Hematopoietic multipotent progenitor cell treated with erythropoietin and hydrocortisone succinate and interleukin-3 and kit ligand, for 15 days (in vitro differentiated cells): ENCODE measurements at regions not wholly inside any gene's neighbourhood (a gene's known extent, or its start where the extent isn't known, plus 50 kb on each side); places are given as distances from the start of the nearest gene placed in this dataset.

ENCODE experiments used
- DNase-seq: peaks from one replicate; pipeline ENCODE4 v3.0.0-alpha.2; 2015; ENCODE audit warnings: low spot score

DNA sequence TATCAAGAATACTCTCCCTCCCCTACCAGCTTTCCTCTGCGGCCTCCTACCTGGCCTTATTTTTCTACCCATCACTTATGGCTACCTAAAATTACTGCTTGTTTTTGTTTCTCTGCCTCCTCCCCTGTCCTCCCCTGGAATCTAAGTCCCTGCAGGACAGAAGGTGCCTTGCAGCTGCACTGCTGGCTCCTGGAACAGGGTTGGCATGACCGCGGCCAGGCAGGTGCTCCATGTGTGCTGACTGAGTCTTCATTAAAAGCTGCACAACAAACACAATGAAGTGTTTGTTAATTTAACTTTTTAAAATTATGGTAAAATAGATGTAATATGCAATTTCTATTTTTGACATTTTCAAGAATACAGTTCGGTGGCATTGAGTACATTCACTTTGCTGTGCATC, 171.9 kb upstream of the FHL2 start:
- no peak for DNase-seq

GRCh38 chr2:105570326-105570725, 171.5 kb upstream of the FHL2 start:
- no peak for DNase-seq

DNA sequence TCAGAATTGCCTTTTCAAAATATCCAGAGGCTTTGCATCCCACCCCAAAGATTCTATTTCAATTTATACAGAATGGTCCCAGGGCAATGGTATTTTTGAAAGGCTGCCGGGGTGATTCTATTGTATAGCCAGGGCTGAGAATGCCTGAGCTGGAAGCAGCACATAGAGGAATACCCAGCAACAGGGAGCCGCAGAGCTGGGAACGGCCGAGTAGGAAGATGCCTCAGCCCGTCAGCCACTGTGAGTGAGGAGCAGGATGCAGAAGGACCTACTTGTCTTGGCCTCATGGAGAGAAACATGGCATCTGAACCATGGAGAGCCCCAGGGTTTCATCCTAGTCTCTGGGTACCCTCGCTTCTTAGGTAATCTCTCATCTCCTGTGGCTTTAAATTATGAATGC, 170.8 kb upstream of the FHL2 start:
- no peak for DNase-seq

DNA sequence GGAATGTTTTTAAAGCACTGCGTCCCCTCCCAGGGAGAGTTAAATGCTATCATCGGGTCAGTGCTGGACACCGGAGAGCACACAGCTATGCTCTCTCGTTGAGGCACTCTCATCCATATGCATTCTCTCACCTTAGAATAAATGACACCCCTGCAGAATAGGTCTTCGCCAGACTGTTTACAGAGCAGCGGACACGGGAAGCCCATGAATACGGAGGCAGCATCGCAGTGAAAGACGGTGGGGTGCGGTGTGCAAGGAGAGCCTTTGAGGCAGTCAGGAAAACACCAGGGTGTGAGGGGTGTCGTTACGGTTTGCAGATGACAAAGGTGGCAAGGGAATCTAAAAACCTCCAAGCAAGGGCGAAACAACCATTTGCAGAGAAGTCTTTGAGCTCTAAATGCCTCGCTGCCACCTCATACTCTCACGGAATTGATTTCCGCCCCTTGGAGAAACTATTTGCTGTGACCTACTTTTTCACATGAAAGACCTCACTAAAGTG, 169.2 kb upstream of the FHL2 start:
- no peak for DNase-seq

DNA sequence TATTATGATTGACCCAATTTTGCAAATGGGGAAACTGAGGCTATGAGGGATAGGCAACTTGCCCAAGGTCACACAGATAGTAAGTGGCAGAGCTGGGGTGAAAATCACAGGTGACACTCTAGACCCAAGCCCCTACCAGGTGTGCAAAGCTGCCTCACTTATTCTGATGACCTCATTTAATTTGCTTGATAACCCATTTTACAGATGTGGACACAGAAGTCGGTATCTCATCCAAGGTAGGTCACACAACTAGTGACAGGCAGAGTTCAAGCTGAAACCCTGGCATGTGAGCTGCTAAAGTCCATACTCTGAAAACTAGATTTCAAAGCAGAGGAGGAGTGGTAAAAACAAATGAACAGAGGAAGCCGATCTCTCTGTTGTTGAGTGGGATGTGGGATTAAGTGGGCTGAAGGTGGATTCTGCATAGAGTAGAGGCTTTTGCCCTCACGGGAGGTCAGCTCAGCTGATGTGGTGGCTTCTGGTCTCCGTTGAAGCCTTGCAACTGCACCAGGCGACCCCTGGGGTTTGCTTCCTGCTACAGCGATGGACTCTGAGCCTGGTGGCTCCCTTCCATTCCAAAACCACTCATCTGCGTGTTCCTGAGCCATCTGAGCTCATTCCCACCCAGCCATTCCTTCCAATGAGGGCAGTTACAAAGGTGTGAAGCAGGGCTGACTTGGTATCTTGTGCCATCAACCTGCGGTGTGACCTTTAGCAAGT, 164.3 kb upstream of the FHL2 start:
- no peak for DNase-seq

DNA sequence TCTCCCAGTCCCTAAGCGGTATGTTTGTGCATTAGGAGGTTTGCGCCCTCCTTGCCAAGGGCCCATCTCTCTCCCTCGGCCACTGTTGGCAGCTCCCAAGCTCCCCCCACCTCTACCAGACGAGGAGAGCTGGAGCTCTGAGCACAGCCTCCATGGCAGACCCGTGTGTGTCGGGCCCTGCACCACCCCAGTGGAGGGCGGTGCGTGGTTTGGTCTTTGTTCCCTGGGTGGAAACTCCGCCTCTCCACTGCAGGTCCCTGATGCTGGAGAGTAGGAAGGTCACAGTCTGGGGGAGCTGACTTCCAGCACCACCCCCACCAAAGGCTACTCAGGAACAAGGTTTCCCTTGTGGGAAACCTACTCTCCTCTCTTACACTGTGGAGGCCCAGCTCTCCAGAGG, 162.6 kb upstream of the FHL2 start:
- no peak for DNase-seq

GRCh38 chr2:105560157-105560556, 161.3 kb upstream of the FHL2 start:
- no peak for DNase-seq

- no peak for DNase-seq
These were observed 158.4 kb upstream of the FHL2 start for GRCh38 chr2:105557021-105557920.

DNA sequence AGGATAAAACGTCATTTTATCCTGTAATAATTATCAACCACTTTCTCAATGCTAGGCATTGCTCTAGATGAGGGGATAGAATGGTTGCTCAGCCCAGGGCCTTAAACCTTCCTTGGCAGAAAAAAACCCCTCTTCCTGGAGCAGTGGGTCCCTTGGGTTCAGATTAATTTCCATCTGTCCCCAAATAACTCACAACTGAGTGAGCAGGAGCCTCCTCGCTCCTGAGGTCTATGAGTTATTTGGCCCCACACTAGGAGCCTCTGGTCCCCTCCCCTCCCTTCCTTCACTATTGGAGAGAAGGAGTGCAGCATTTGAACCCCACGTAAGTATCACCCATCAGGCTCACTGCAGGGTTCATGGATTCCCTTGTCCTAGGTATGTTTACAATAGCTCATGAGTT, 157.5 kb upstream of the FHL2 start:
- no peak for DNase-seq

- DNase-seq: no peak
These were observed 155.4 kb upstream of the FHL2 start for GRCh38 chr2:105554235-105554634.

GRCh38 chr2:105553538-105554196, 154.8 kb upstream of the FHL2 start:
- no peak for DNase-seq

DNA sequence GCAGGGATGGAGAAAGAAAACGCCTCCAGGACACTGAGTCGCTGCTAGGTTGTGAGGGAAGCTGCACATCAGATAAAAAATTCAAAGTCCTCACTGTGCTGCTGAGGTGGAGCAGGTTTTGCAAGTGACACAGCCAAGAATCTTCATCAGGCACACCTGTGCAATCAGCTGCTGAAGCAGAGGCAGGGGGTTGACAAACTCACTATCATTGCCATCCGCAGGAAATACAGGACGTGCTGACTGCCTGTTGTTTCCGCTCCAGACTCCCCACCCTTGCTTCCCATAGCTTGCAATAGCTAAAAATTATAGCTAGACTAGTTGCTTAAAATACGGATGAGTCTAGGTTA, 147.8 kb upstream of the FHL2 start:
- DNase-seq: no peak

DNA sequence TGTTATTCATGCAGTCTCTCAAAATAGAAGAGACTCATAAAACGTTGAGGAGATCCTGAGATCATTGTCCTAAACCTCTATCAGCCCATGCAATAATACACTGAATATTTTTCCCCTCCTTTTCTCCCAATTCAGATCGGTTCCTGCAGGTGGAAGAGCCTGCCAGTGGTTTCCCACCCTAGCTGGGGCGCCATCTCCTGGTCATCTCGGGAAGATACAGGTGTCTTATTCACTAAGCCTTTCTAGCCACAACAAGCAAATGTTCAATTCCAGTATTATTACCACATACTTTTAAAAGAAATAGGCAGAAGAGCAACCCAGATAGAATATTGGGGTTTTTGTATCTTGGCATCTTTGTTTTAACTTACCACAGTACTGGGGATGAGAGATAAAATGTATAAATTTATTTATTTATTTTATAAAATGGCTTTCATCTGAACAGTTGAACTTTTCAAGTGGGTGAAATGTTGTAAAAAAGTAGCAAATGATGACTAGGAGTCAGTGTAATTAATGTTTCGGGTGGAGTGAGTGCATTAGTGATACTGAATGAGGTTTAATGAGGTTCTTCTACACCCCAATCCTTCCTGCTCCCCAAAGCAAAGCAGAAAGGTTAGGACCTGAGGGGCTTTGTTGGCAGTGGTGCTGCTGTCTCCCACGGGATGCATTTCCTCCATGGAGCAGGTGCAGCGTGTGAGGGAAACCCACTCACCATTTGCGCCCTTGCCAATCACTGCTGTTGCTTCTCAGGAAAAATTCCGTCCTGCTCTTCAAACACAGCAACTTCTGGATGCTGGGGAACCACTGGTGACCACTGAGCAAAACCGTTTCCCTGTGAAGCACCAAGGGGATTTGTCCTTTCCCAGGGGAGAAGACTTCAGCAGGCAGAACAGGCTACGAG, 147.1 kb upstream of the FHL2 start:
- DNase-seq: peak; percentile 69

DNA sequence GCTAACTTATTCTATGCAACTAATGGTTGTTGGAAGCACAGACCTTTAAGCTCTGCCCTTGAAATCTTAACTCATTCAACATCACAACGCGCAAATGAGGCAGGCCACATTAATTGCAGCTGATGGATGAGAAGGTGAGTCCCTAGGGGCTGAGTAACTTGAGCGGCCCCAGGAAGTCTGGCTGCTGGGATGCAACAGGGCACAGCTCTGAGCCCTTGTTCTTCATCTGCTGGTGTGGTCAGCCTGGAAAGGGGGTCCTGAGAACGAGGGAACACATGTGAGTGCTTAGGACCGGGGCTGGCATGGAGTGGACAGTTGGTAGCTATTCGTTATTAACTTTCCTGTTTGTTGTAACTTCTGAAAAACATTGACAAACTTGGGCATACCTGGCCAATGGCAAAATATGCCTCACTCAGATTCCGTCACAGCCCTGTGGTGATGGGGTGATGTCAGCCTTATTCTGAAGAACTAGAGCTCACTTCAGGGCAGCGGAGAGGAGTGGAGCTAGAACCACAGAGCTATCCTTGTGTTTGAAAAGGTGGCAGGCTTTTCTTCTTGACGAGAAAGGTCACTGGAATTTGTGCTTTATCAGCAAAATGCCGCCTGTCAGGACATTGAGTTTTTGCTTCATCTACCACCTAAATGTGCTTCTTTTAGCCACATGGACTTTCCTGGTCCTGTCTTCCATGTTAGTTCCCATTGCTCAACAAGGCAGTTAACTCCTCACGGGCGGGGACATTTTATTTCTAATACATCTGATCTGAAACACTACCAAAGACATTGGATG, 145.9 kb upstream of the FHL2 start:
- no peak for DNase-seq

- DNase-seq: no peak
These were observed 142.6 kb upstream of the FHL2 start for GRCh38 chr2:105541189-105542050.

GRCh38 chr2:105540642-105541041, 141.8 kb upstream of the FHL2 start:
- no peak for DNase-seq

DNA sequence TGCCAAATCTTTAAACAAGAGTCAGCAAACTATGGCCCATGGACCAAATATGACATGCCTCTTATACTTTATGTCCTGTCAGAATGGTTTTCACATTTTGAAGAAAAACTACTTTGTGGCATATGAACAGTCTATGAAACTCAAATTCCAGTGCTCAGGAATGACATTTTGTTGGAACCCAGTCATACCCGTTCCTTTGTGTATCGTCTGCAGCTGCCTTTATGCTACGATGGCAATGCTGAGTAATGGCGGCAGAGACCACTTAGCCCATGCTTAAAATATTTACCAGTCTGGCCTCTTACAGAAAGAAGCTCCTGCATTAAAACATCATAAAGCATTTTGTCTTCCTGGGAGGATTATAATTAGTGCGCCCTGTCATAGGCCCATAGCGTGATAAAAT, 140.5 kb upstream of the FHL2 start:
- no peak for DNase-seq

DNA sequence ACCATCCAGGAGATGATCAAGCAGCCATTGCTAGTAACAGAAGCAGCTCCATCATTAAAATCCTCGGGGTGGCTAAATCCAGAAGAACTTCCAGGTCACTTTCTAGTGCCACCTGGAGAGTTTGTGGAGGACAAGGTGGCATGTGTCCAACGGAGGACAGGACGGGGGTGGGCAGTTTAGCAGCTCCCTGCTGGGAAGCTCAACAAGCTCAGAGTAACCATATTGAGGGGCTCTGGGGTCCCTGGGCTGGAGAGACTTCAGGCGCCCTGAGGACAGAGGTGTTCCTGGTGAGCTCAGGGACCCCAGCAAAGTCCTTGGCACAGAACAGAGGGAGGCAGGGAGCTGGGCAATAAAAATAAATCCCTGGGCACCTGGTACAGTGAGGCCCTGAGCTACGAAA, 140.0 kb upstream of the FHL2 start:
- no peak for DNase-seq

DNA sequence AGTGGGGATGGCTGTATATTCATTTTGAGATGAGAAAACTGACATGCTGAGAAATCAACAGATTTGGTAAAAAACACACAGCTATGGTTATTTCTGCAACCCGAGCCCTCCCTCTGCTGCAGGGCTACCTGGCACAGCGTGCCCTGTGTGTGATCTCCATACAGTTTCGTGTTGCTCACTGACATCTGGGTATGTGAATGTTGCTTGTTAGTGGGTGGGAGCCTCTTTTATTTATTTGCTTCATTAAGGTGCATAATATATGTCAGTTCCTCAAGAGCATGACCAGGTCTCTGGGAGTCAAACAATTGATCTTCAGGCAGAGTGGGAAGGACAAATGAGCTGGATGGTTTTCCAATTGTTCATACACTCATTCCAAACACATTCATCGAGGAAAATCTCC, 139.1 kb upstream of the FHL2 start:
- no peak for DNase-seq

DNA sequence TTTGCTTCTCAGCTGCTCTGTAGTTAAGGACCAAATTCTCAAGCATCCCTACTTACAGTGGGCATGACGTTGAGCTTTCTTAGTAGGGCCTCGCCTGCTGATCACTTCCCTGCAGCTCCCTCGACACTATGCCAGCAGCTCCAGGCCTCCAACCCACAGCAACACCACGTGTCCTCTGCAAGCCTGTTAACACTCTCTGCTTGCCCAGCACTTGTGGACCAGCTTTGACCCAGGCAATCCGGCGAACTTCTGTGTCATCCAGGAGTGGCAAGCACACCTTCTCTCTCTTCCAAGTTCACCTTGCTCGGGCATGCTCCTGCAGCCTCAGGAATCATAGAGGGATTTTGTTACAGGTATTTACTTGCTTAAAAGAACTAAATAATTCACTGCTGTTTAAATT, 138.6 kb upstream of the FHL2 start:
- DNase-seq: no peak
